ENCODE measurements at regions not wholly inside any gene's neighbourhood (a gene's known extent, or its start where the extent isn't known, plus 50 kb on each side); places are given as distances from the start of the nearest gene placed in this dataset.

- H3K4me1 ChIP-seq (ENCODE audit: insufficient read depth, low read length), result no peaks in the 10 kb centered on the region
- TF ChIP-seq CTCF (IDR thresholded peaks at IDR 0.05; ENCODE audit: borderline replicate concordance, extremely low read depth, low read length, poor library complexity, severe bottlenecking), result no peak
- no peak overlapping the region for H2AFZ ChIP-seq (ENCODE audit: low read depth, low read length)
- no peak for ATAC-seq (ENCODE audit: insufficient read depth, low read depth)
- H3K27me3 ChIP-seq (ENCODE audit: insufficient read depth, low read length, poor library complexity), result no peaks in the 10 kb centered on the region
- H4K20me1 ChIP-seq (ENCODE audit: insufficient read depth, low read length), result no peaks in the 10 kb centered on the region
- no peak for DNase-seq
- H3K36me3 ChIP-seq (ENCODE audit: insufficient read depth, low read length), result no peaks in the 10 kb centered on the region
- H3K4me2 ChIP-seq (ENCODE audit: insufficient read depth, low read length), result no peak overlapping the region
- H3K9ac ChIP-seq (ENCODE audit: low read depth, low read length), result no peak overlapping the region
- no peaks in the 10 kb centered on the region for H3K9me3 ChIP-seq (ENCODE audit: insufficient read depth, low read length, severe bottlenecking)
- no peak overlapping the region for H3K27ac ChIP-seq (ENCODE audit: low read length)
- no peaks in the 10 kb centered on the region for H3K79me2 ChIP-seq (ENCODE audit: insufficient read depth, low read length)
- H3K4me3 ChIP-seq (ENCODE audit: low read depth in 1 of 2, low read length in 2 of 2), result no peak overlapping the region
Observed at GRCh38 chr11:103789952-103790351, 246.5 kb upstream of the DDI1 start.

- Histone ChIP-seq H3K4me3 (ENCODE audit: low read depth in 1 of 2, low read length in 2 of 2) (no peak overlapping the region), H3K9ac (ENCODE audit: low read depth, low read length) (no peak overlapping the region), H3K9me3 (ENCODE audit: insufficient read depth, low read length, severe bottlenecking) (no peaks in the 10 kb centered on the region), H3K27me3 (ENCODE audit: insufficient read depth, low read length, poor library complexity) (no peaks in the 10 kb centered on the region), H3K36me3 (ENCODE audit: insufficient read depth, low read length) (no peaks in the 10 kb centered on the region), H2AFZ (ENCODE audit: low read depth, low read length) (no peak overlapping the region), H4K20me1 (ENCODE audit: insufficient read depth, low read length) (no peaks in the 10 kb centered on the region), H3K79me2 (ENCODE audit: insufficient read depth, low read length) (no peaks in the 10 kb centered on the region), H3K4me1 (ENCODE audit: insufficient read depth, low read length) (no peaks in the 10 kb centered on the region), H3K27ac (ENCODE audit: low read length) (no peak overlapping the region), H3K4me2 (ENCODE audit: insufficient read depth, low read length) (no peak overlapping the region)
- DNase-seq (no peak), ATAC-seq (ENCODE audit: insufficient read depth, low read depth) (no peak)
- TF ChIP-seq CTCF (IDR thresholded peaks at IDR 0.05; ENCODE audit: borderline replicate concordance, extremely low read depth, low read length, poor library complexity, severe bottlenecking) (no peak), EZH2 (IDR thresholded peaks at IDR 0.05; ENCODE audit: borderline replicate concordance, low read depth, low read length, severe bottlenecking) (no peak)
Observed at GRCh38 chr11:103792981-103793468, 243.4 kb upstream of the DDI1 start.

GRCh38 chr11:103794262-103794661 lies 242.2 kb upstream of the DDI1 start:
- Histone ChIP-seq H3K36me3 (ENCODE audit: insufficient read depth, low read length) (no peaks in the 10 kb centered on the region), H3K79me2 (ENCODE audit: insufficient read depth, low read length) (no peaks in the 10 kb centered on the region), H3K27ac (ENCODE audit: low read length) (no peak overlapping the region), H3K4me1 (ENCODE audit: insufficient read depth, low read length) (no peaks in the 10 kb centered on the region), H3K9ac (ENCODE audit: low read depth, low read length) (no peak overlapping the region), H2AFZ (ENCODE audit: low read depth, low read length) (no peak overlapping the region), H3K4me2 (ENCODE audit: insufficient read depth, low read length) (no peak overlapping the region), H3K4me3 (ENCODE audit: low read depth in 1 of 2, low read length in 2 of 2) (no peak overlapping the region), H3K9me3 (ENCODE audit: insufficient read depth, low read length, severe bottlenecking) (no peaks in the 10 kb centered on the region), H4K20me1 (ENCODE audit: insufficient read depth, low read length) (no peaks in the 10 kb centered on the region), H3K27me3 (ENCODE audit: insufficient read depth, low read length, poor library complexity) (no peaks in the 10 kb centered on the region)
- DNase-seq (no peak), ATAC-seq (ENCODE audit: insufficient read depth, low read depth) (no peak)
- TF ChIP-seq EZH2 (IDR thresholded peaks at IDR 0.05; ENCODE audit: borderline replicate concordance, low read depth, low read length, severe bottlenecking) (no peak), CTCF (IDR thresholded peaks at IDR 0.05; ENCODE audit: borderline replicate concordance, extremely low read depth, low read length, poor library complexity, severe bottlenecking) (no peak)

GRCh38 chr11:103798026-103798425 lies 238.4 kb upstream of the DDI1 start:
- H3K27ac ChIP-seq (ENCODE audit: low read length), result no peak overlapping the region
- H3K36me3 ChIP-seq (ENCODE audit: insufficient read depth, low read length), result no peaks in the 10 kb centered on the region
- H3K4me3 ChIP-seq (ENCODE audit: low read depth in 1 of 2, low read length in 2 of 2), result no peak overlapping the region
- no peaks in the 10 kb centered on the region for H4K20me1 ChIP-seq (ENCODE audit: insufficient read depth, low read length)
- no peaks in the 10 kb centered on the region for H3K27me3 ChIP-seq (ENCODE audit: insufficient read depth, low read length, poor library complexity)
- TF ChIP-seq CTCF (IDR thresholded peaks at IDR 0.05; ENCODE audit: borderline replicate concordance, extremely low read depth, low read length, poor library complexity, severe bottlenecking) (no peak), EZH2 (IDR thresholded peaks at IDR 0.05; ENCODE audit: borderline replicate concordance, low read depth, low read length, severe bottlenecking) (no peak)
- no peak overlapping the region for H3K4me2 ChIP-seq (ENCODE audit: insufficient read depth, low read length)
- DNase-seq, result no peak
- no peaks in the 10 kb centered on the region for H3K79me2 ChIP-seq (ENCODE audit: insufficient read depth, low read length)
- no peak for ATAC-seq (ENCODE audit: insufficient read depth, low read depth)
- H3K9ac ChIP-seq (ENCODE audit: low read depth, low read length), result no peak overlapping the region
- no peaks in the 10 kb centered on the region for H3K4me1 ChIP-seq (ENCODE audit: insufficient read depth, low read length)
- no peak overlapping the region for H2AFZ ChIP-seq (ENCODE audit: low read depth, low read length)
- no peaks in the 10 kb centered on the region for H3K9me3 ChIP-seq (ENCODE audit: insufficient read depth, low read length, severe bottlenecking)

Measured in DND-41 (cell line).